SK-N-SH (cell line): ENCODE measurements at regions not wholly inside any gene's neighbourhood (a gene's known extent, or its start where the extent isn't known, plus 50 kb on each side); places are given as distances from the start of the nearest gene placed in this dataset.

Source experiments
- CTCF ChIA-PET: fragments of 300-600, 350-600 bp; formaldehyde crosslinking; extraction: SDS; loops from one replicate; lab custom pipeline; 2021; lab: Yijun Ruan, JAX
- POLR2A ChIA-PET: fragments of 350-600 bp; sonication (Branson Sonifier 250); formaldehyde crosslinking; extraction: SDS; loops from one replicate; lab custom pipeline; 2020; ENCODE audit warnings: antibody characterized with exemption, inconsistent platforms; lab: Yijun Ruan, JAX
- DNase-seq: peaks from one replicate; pipeline ENCODE4 v3.0.0; 2012
- H2AFZ ChIP-seq: fragments of 200-600 bp; sonication (generic); 2 replicates; pipeline ENCODE4 v1.8.1; 2016; ENCODE audit warnings: antibody characterized with exemption, mild to moderate bottlenecking, low read depth
- H3F3A ChIP-seq: fragments of 200-600 bp; sonication (generic); replicated peaks from 2 replicates; pipeline ENCODE3; 2016; ENCODE audit warnings: antibody characterized with exemption, mild to moderate bottlenecking; ENCODE audit not compliant: insufficient read depth
- H3K27ac ChIP-seq, 2 experiments: fragments of 200-500 bp in 1 of 2; fragments of 200-600 bp in 1 of 2; sonication (Bioruptor generic) in 1 of 2; sonication (generic), shearing (Covaris generic) in 1 of 2; 2 replicates each; pipeline versions ENCODE4 v1.5.1 to v1.6.1; 2014 to 2016; ENCODE audit warnings: low read depth in 2 of 2, inconsistent platforms in 1 of 2, low read length in 1 of 2, mild to moderate bottlenecking in 1 of 2, mixed read lengths in 1 of 2
- H3K27me3 ChIP-seq: fragments of 200-600 bp; sonication (generic), shearing (Covaris generic); 2 replicates; pipeline ENCODE4 v1.6.1; 2016; ENCODE audit warnings: mixed run types; ENCODE audit not compliant: insufficient read depth
- H3K36me3 ChIP-seq, 2 experiments: fragments of 200-500 bp in 1 of 2; fragments of 200-600 bp in 1 of 2; sonication (Bioruptor generic) in 1 of 2; sonication (generic) in 1 of 2; replicated peaks in 1 of 2; 2 replicates each; pipeline versions ENCODE3 to v1.5.1; 2014 to 2016; ENCODE audit warnings: low read length in 1 of 2, mild to moderate bottlenecking in 1 of 2; ENCODE audit not compliant: insufficient read depth in 2 of 2, control insufficient read depth in 1 of 2
- H3K4me1 ChIP-seq, 2 experiments: fragments of 200-500 bp in 1 of 2; fragments of 200-600 bp in 1 of 2; sonication (Bioruptor generic) in 1 of 2; sonication (generic), shearing (Covaris generic) in 1 of 2; 2 replicates each; pipeline versions ENCODE4 v1.5.1 to v1.6.1; 2014 to 2016; ENCODE audit warnings: low read depth in 1 of 2, low read length in 1 of 2, mixed run types in 1 of 2; ENCODE audit not compliant: insufficient read depth in 2 of 2, control insufficient read depth in 1 of 2
- H3K4me2 ChIP-seq: fragments of 200-600 bp; sonication (generic), shearing (Covaris generic); 2 replicates; pipeline ENCODE4 v1.6.1; 2017; ENCODE audit warnings: mixed run types
- H3K4me3 ChIP-seq, 2 experiments: fragments of 200-500 bp in 1 of 2; fragments of 200-600 bp in 1 of 2; sonication (Bioruptor generic) in 1 of 2; sonication (generic), shearing (Covaris generic) in 1 of 2; 2 replicates each; pipeline versions ENCODE4 v1.5.1 to v1.8.1; 2014 to 2016; ENCODE audit warnings: low read depth in 2 of 2, inconsistent platforms in 1 of 2, low read length in 1 of 2, mild to moderate bottlenecking in 1 of 2, mixed read lengths in 1 of 2, moderate library complexity in 1 of 2
- H3K79me2 ChIP-seq: fragments of 200-600 bp; sonication (generic); 2 replicates; pipeline ENCODE4 v1.8.1; 2017; ENCODE audit warnings: mild to moderate bottlenecking; ENCODE audit not compliant: insufficient read depth
- H3K9ac ChIP-seq: fragments of 200-600 bp; sonication (generic); 2 replicates; pipeline ENCODE4 v1.6.1; 2017; ENCODE audit warnings: mixed run types
- H3K9me2 ChIP-seq: fragments of 200-600 bp; sonication (generic); 2 replicates; pipeline ENCODE4 v1.6.1; 2017; ENCODE audit warnings: mixed run types
- H3K9me3 ChIP-seq: fragments of 200-600 bp; sonication (generic); 2 replicates; pipeline ENCODE4 v1.6.1; 2017; ENCODE audit warnings: mixed run types, mild to moderate bottlenecking, moderate library complexity
- H4K20me1 ChIP-seq: fragments of 200-600 bp; sonication (generic); 2 replicates; pipeline ENCODE4 v1.6.1; 2017; ENCODE audit warnings: mild to moderate bottlenecking, mixed run types; ENCODE audit not compliant: insufficient read depth
- EP300 ChIP-seq, 2 experiments: IDR thresholded peaks; 2 replicates each; pipeline versions ENCODE4 v1.4.0 to v1.6.1; 2012; ENCODE audit warnings: borderline replicate concordance in 1 of 2, low read depth in 1 of 2, low read length in 1 of 2
- EZH2phosphoT487 ChIP-seq: fragments of 200-600 bp; sonication (generic); IDR thresholded peaks from 2 replicates; pipeline ENCODE4 v1.6.1; 2017; ENCODE audit warnings: low read depth, mixed run types, mild to moderate bottlenecking, antibody characterized with exemption, moderate library complexity, borderline replicate concordance
- FOXJ3 ChIP-seq: sonication (generic); formaldehyde crosslinking; IDR thresholded peaks from 2 replicates; pipeline ENCODE4 v1.5.1; 2020; ENCODE audit warnings: mild to moderate bottlenecking, missing genetic modification reagents
- FOXM1 ChIP-seq: IDR thresholded peaks from 2 replicates; pipeline ENCODE4 v1.4.0; 2012; ENCODE audit warnings: low read depth, mild to moderate bottlenecking
- GABPA ChIP-seq: IDR thresholded peaks from 2 replicates; pipeline ENCODE4 v1.4.0; 2012; ENCODE audit warnings: low read depth, mild to moderate bottlenecking
- GATA2 ChIP-seq: sonication (generic); formaldehyde crosslinking; IDR thresholded peaks from 2 replicates; pipeline ENCODE4 v1.5.0; 2020; ENCODE audit warnings: mild to moderate bottlenecking, missing genetic modification reagents
- MEF2A ChIP-seq: IDR thresholded peaks from 2 replicates; pipeline ENCODE4 v1.4.0; 2012; ENCODE audit warnings: low read depth, borderline replicate concordance
- POLR2AphosphoS5 ChIP-seq: IDR thresholded peaks from 2 replicates; pipeline ENCODE4 v1.6.1; 2012; ENCODE audit warnings: low read depth, low read length
- RAD21 ChIP-seq: IDR thresholded peaks from 2 replicates; pipeline ENCODE4 v1.6.1; 2012; ENCODE audit warnings: mild to moderate bottlenecking, low read length
- RFX5 ChIP-seq: IDR thresholded peaks from 2 replicates; pipeline ENCODE4 v1.6.1; 2012; ENCODE audit warnings: mild to moderate bottlenecking, improper control_type of control experiment, low read length
- RXRA ChIP-seq: IDR thresholded peaks from 2 replicates; pipeline ENCODE4 v1.4.0; 2012; ENCODE audit warnings: low read depth, mild to moderate bottlenecking, borderline replicate concordance
- SIN3A ChIP-seq: IDR thresholded peaks from 2 replicates; pipeline ENCODE4 v1.6.1; 2012; ENCODE audit warnings: low read depth, mild to moderate bottlenecking, low read length, moderate library complexity, borderline replicate concordance
- SMC3 ChIP-seq: IDR thresholded peaks from 2 replicates; pipeline ENCODE4 v1.6.1; 2012; ENCODE audit warnings: low read depth, low read length, improper control_type of control experiment
- TAF1 ChIP-seq: IDR thresholded peaks from 2 replicates; pipeline ENCODE4 v1.6.1; 2012; ENCODE audit warnings: low read depth, mild to moderate bottlenecking, low read length, moderate library complexity, borderline replicate concordance
- TCF12 ChIP-seq: IDR thresholded peaks from 2 replicates; pipeline ENCODE4 v1.4.0; 2012
- YY1 ChIP-seq: IDR thresholded peaks from 2 replicates; pipeline ENCODE4 v1.4.0; 2012; ENCODE audit warnings: low read depth, mild to moderate bottlenecking
- WGBS: methylation state at CpG from one replicate; pipeline ENCODE4 v1.1.6; 2017; ENCODE audit warnings: low lambda C conversion rate; 5-methylcytosine and 5-hydroxymethylcytosine counted together
- TF ChIP-seq, protein P1 (sequence below): fragments of 150-350 bp; IDR thresholded peaks from 2 replicates; pipeline ENCODE4 v1.6.1; 2017; ENCODE audit warnings: antibody characterized with exemption, low read length, low read depth, borderline replicate concordance
- TF ChIP-seq, protein P2 (sequence below): IDR thresholded peaks from 2 replicates; pipeline ENCODE4 v1.6.1; 2012; ENCODE audit warnings: mild to moderate bottlenecking, low read depth, low read length, moderate library complexity
- TF ChIP-seq, protein P3 (sequence below): IDR thresholded peaks from 2 replicates; pipeline ENCODE4 v1.4.0; 2012; ENCODE audit warnings: low read depth, borderline replicate concordance

DNA sequence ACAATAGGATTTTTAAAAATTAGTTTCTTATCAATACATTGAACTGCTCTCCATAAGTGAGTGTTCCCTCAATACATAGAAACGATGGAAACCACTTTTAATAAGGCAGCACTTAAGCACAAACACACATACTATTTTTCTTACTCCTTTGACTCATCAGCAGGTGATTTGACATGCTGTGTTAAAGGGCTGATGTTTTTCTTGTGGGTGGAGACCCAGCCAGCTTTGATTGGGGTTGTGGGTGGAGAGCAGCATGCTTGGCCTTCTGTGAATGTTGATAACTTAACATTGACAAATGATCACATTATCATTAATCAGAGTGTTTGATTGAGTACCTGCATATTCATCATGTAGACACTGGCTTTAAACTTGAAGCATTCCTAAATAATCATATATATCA, 223.0 kb upstream of the DPH6 start:
- H3K36me3 ChIP-seq, result no peaks in the 10 kb centered on the region
- no peaks in the 10 kb centered on the region for H3F3A ChIP-seq
- no peak overlapping the region for H3K4me3 ChIP-seq
- no peaks in the 10 kb centered on the region for H4K20me1 ChIP-seq
- POLR2A ChIA-PET, result no interaction called here
- H3K27me3 ChIP-seq, result no peaks in the 10 kb centered on the region
- H3K4me1 ChIP-seq, result peaks cover 0 to 6% of the 10 kb centered on the region in 2 experiments; a peak in 2 of 4 replicates
- CTCF ChIA-PET, result no interaction called here
- H3K9ac ChIP-seq, result no peak overlapping the region
- H3K4me2 ChIP-seq, result no peak overlapping the region
- no peak overlapping the region for H3K27ac ChIP-seq
- no peaks in the 10 kb centered on the region for H3K9me3 ChIP-seq
- no peak for TF ChIP-seq TCF12
- no peak for TF ChIP-seq POLR2AphosphoS5
- TF ChIP-seq GABPA, result no peak
- TF ChIP-seq TAF1, result no peak
- no peak for TF ChIP-seq SMC3
- no peak for TF ChIP-seq EP300 (IDR thresholded peaks at IDR 0.05; ENCODE audit: borderline replicate concordance in 1 of 2, low read depth in 1 of 2, low read length in 1 of 2)
- TF ChIP-seq SIN3A, result no peak
- TF ChIP-seq MEF2A, result no peak
- TF ChIP-seq, protein P1, sequence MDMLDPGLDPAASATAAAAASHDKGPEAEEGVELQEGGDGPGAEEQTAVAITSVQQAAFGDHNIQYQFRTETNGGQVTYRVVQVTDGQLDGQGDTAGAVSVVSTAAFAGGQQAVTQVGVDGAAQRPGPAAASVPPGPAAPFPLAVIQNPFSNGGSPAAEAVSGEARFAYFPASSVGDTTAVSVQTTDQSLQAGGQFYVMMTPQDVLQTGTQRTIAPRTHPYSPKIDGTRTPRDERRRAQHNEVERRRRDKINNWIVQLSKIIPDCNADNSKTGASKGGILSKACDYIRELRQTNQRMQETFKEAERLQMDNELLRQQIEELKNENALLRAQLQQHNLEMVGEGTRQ, result no peak
- no peak for TF ChIP-seq FOXM1
- TF ChIP-seq GATA2 (CRISPR knock-in tag), result no peak
- TF ChIP-seq YY1, result no peak
- H3K9me2 ChIP-seq, result no peaks in the 10 kb centered on the region
- no peaks in the 10 kb centered on the region for H3K79me2 ChIP-seq
- WGBS, result 57% methylated on average over 1 of the region's 1 CpG
- no peak for DNase-seq
- H2AFZ ChIP-seq, result no peak overlapping the region

DNA sequence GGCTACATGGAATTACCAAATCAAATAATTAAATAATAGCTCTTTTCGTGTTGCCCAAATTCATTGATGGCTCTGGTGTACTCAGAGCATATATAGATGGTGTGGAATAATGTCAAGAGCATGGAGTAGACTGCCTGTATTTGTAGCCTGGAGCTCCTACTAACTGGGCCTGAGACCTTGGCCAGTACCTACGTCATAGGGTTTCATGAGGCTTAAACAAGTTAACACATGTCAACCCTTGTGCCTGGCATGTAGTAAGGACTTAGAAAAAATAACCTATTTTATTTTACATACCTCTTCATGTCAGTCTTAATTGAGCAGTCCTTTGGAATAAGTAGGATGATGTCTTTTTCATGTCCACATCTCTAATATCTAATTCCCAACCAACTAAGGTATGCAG, 223.7 kb upstream of the DPH6 start:
- Histone ChIP-seq H3K4me2 (no peak overlapping the region), H3K9me2 (no peaks in the 10 kb centered on the region), H3K9ac (no peak overlapping the region), H2AFZ (no peak overlapping the region), H3K27me3 (no peaks in the 10 kb centered on the region), H3K36me3 (no peaks in the 10 kb centered on the region), H3K79me2 (no peaks in the 10 kb centered on the region), H3K4me3 (no peak overlapping the region), H4K20me1 (no peaks in the 10 kb centered on the region), H3K27ac (no peak overlapping the region), H3F3A (no peaks in the 10 kb centered on the region), H3K4me1 (peaks cover 0 to 6% of the 10 kb centered on the region in 2 experiments; a peak in 2 of 4 replicates), H3K9me3 (no peaks in the 10 kb centered on the region)
- POLR2A ChIA-PET, result no interaction called here
- 78% methylated on average over 2 of the region's 2 CpGs for WGBS
- DNase-seq, result no peak
- CTCF ChIA-PET, result no interaction called here
- TF ChIP-seq, protein P2, sequence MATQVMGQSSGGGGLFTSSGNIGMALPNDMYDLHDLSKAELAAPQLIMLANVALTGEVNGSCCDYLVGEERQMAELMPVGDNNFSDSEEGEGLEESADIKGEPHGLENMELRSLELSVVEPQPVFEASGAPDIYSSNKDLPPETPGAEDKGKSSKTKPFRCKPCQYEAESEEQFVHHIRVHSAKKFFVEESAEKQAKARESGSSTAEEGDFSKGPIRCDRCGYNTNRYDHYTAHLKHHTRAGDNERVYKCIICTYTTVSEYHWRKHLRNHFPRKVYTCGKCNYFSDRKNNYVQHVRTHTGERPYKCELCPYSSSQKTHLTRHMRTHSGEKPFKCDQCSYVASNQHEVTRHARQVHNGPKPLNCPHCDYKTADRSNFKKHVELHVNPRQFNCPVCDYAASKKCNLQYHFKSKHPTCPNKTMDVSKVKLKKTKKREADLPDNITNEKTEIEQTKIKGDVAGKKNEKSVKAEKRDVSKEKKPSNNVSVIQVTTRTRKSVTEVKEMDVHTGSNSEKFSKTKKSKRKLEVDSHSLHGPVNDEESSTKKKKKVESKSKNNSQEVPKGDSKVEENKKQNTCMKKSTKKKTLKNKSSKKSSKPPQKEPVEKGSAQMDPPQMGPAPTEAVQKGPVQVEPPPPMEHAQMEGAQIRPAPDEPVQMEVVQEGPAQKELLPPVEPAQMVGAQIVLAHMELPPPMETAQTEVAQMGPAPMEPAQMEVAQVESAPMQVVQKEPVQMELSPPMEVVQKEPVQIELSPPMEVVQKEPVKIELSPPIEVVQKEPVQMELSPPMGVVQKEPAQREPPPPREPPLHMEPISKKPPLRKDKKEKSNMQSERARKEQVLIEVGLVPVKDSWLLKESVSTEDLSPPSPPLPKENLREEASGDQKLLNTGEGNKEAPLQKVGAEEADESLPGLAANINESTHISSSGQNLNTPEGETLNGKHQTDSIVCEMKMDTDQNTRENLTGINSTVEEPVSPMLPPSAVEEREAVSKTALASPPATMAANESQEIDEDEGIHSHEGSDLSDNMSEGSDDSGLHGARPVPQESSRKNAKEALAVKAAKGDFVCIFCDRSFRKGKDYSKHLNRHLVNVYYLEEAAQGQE, result no peak
- no peak for TF ChIP-seq RFX5
- TF ChIP-seq RXRA, result no peak
- TF ChIP-seq TAF1, result no peak
- TF ChIP-seq EZH2phosphoT487, result no peak
- TF ChIP-seq RAD21, result no peak
- TF ChIP-seq, protein P1, result no peak
- TF ChIP-seq FOXJ3 (CRISPR knock-in tag), result no peak
- no peak for TF ChIP-seq GABPA
- TF ChIP-seq, protein P3, sequence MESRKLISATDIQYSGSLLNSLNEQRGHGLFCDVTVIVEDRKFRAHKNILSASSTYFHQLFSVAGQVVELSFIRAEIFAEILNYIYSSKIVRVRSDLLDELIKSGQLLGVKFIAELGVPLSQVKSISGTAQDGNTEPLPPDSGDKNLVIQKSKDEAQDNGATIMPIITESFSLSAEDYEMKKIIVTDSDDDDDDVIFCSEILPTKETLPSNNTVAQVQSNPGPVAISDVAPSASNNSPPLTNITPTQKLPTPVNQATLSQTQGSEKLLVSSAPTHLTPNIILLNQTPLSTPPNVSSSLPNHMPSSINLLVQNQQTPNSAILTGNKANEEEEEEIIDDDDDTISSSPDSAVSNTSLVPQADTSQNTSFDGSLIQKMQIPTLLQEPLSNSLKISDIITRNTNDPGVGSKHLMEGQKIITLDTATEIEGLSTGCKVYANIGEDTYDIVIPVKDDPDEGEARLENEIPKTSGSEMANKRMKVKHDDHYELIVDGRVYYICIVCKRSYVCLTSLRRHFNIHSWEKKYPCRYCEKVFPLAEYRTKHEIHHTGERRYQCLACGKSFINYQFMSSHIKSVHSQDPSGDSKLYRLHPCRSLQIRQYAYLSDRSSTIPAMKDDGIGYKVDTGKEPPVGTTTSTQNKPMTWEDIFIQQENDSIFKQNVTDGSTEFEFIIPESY, result no peak
- no peak for TF ChIP-seq SIN3A
